ENCODE measurements at regions not wholly inside any gene's neighbourhood (a gene's known extent, or its start where the extent isn't known, plus 50 kb on each side); places are given as distances from the start of the nearest gene placed in this dataset.

DNA sequence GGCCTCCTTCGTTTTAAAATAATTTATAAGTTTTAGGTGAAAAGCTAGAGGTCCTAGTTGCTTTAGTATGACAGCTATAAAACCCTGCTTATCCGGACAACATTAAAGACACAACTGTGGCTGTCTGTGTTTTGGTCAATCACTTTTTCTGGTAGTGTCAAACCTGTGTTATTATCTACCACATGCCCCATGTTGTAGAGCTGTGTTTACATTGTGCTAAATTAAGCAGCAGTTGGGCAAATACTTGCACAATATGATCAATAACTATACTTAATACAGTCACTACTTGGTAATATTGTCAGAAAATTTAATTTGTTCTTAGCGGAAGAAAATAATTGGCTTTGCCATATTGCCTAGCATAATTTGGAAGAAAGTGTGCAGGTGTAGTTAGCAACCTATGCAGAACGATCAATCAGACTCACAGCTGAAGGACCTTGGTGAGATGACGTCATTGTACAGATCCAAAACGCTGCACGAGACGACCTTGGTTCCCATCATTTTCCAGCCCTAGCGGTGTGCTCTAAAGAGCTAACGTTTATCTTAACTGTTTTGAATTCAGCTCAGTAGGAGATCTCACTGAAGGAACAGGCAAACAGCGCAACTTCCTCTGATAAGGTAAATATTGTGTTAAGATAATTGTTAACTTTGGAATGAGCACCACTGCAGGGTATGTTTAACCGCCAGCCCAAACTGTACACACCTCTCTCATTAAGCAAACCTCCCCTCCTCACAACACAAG, 476.6 kb downstream of the IRS2 start:
- Histone ChIP-seq H3K79me2 (ENCODE audit: low read length) (no peaks in the 10 kb centered on the region), H3K27ac (ENCODE audit: low read length) (no peak overlapping the region), H2AFZ (ENCODE audit: low read length) (no peak overlapping the region), H3K27me3 (ENCODE audit: low read length) (no peaks in the 10 kb centered on the region), H3K4me2 (ENCODE audit: low read length) (no peak overlapping the region), H3K9ac (ENCODE audit: low read length) (no peak overlapping the region), H3K4me3 (ENCODE audit: low read length) (no peak overlapping the region), H3F3A (ENCODE audit: low read length, unreplicated experiment) (no peaks in the 10 kb centered on the region), H3K36me3 (ENCODE audit: low read depth, low read length) (no peaks in the 10 kb centered on the region), H3K9me2 (replicated peaks; ENCODE audit: low read length) (no peaks in the 10 kb centered on the region), H3K9me3 (ENCODE audit: low read length) (no peaks in the 10 kb centered on the region), H4K20me1 (ENCODE audit: low read length) (no peaks in the 10 kb centered on the region), H3K4me1 (ENCODE audit: insufficient read depth, low read length) (no peaks in the 10 kb centered on the region)
- no TSS peak for BruUV-seq (replicated peaks)
- TF ChIP-seq EZH2phosphoT487 (IDR thresholded peaks at IDR 0.05; ENCODE audit: borderline replicate concordance, low read length): no peak
- TF ChIP-seq EZH2 (IDR thresholded peaks at IDR 0.05; ENCODE audit: low read length, unreplicated experiment): no peak
- TF ChIP-seq, protein P1, sequence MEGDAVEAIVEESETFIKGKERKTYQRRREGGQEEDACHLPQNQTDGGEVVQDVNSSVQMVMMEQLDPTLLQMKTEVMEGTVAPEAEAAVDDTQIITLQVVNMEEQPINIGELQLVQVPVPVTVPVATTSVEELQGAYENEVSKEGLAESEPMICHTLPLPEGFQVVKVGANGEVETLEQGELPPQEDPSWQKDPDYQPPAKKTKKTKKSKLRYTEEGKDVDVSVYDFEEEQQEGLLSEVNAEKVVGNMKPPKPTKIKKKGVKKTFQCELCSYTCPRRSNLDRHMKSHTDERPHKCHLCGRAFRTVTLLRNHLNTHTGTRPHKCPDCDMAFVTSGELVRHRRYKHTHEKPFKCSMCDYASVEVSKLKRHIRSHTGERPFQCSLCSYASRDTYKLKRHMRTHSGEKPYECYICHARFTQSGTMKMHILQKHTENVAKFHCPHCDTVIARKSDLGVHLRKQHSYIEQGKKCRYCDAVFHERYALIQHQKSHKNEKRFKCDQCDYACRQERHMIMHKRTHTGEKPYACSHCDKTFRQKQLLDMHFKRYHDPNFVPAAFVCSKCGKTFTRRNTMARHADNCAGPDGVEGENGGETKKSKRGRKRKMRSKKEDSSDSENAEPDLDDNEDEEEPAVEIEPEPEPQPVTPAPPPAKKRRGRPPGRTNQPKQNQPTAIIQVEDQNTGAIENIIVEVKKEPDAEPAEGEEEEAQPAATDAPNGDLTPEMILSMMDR (conservative IDR thresholded peaks at IDR 0.05; ENCODE audit: low read depth, low read length): no peak
- intact Hi-C loops (cut with micrococcal nuclease): no loop called here
- CTCF ChIA-PET: no interaction called here
- no peak for ATAC-seq
- no peak for DNase-seq
- POLR2A ChIA-PET (ENCODE audit: unreplicated experiment): no interaction called here

DNA sequence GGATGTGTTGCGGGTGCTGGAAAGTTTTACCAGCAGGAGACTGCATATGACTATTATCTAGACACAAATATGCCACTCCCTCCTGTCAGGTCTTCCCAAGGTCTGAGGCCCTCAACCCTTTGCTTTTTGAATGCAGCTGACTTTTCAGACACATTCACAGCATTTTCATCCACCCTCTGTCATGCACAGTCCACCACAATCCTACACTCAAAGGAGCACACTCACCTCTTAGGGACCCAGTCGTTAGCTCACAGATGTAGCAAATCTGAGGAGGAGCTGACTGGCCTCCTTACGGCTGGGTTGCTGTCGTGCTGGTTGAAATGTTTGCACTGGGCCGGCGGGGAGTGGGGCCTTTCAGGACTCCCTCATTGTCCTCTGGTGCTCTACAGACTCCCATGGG, 479.4 kb downstream of the IRS2 start:
- TF ChIP-seq EZH2phosphoT487 (IDR thresholded peaks at IDR 0.05; ENCODE audit: borderline replicate concordance, low read length) (no peak), EZH2 (IDR thresholded peaks at IDR 0.05; ENCODE audit: low read length, unreplicated experiment) (no peak)
- TF ChIP-seq, protein P1 (conservative IDR thresholded peaks at IDR 0.05; ENCODE audit: low read depth, low read length): no peak
- Histone ChIP-seq H3K4me1 (ENCODE audit: insufficient read depth, low read length) (no peaks in the 10 kb centered on the region), H3K9ac (ENCODE audit: low read length) (no peak overlapping the region), H3K36me3 (ENCODE audit: low read depth, low read length) (no peaks in the 10 kb centered on the region), H2AFZ (ENCODE audit: low read length) (no peak overlapping the region), H3K4me3 (ENCODE audit: low read length) (no peak overlapping the region), H3K27ac (ENCODE audit: low read length) (no peak overlapping the region), H3K27me3 (ENCODE audit: low read length) (no peaks in the 10 kb centered on the region), H3K9me3 (ENCODE audit: low read length) (no peaks in the 10 kb centered on the region), H3F3A (ENCODE audit: low read length, unreplicated experiment) (no peaks in the 10 kb centered on the region), H3K4me2 (ENCODE audit: low read length) (no peak overlapping the region), H4K20me1 (ENCODE audit: low read length) (no peaks in the 10 kb centered on the region), H3K79me2 (ENCODE audit: low read length) (no peaks in the 10 kb centered on the region), H3K9me2 (replicated peaks; ENCODE audit: low read length) (no peaks in the 10 kb centered on the region)
- BruUV-seq (replicated peaks): no TSS peak
- ChIA-PET CTCF (no interaction called here), POLR2A (ENCODE audit: unreplicated experiment) (no interaction called here)
- DNase-seq (no peak), ATAC-seq (no peak)
- intact Hi-C loops (cut with micrococcal nuclease): no loop called here

DNA sequence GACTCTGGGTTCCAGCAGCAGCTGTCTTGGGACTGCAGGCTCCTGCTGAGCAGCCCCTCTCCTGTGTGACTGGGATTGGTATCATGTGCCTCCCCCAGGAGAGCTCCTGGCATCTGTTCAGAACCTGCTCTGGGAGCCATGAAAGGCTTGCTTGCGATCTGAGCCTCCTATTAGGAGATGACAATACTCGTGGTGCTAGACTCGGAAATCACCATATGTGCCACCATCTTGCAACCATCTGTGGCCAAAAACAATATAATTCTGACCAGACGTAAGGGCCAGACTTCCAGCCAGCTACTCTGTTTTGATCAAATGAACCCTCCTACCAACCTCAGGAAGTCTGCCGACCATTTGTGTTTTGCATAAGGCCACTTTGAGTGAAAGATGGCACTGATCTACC, 484.7 kb downstream of the IRS2 start:
- intact Hi-C loops (cut with micrococcal nuclease): no loop called here
- H3K36me3 ChIP-seq (ENCODE audit: low read depth, low read length): no peaks in the 10 kb centered on the region
- H3K27me3 ChIP-seq (ENCODE audit: low read length): no peaks in the 10 kb centered on the region
- H3K9ac ChIP-seq (ENCODE audit: low read length): no peak overlapping the region
- no TSS peak for BruUV-seq (replicated peaks)
- no peak overlapping the region for H3K27ac ChIP-seq (ENCODE audit: low read length)
- DNase-seq: no peak
- H3K4me1 ChIP-seq (ENCODE audit: insufficient read depth, low read length): no peaks in the 10 kb centered on the region
- ChIA-PET CTCF (interaction anchor here (0.6 kb wide), 1 partner anchor 507 kb away, joined by 3 read pairs; no protein-coding TSS in a partner anchor), POLR2A (ENCODE audit: unreplicated experiment) (no interaction called here)
- H2AFZ ChIP-seq (ENCODE audit: low read length): no peak overlapping the region
- ATAC-seq: no peak
- H3K79me2 ChIP-seq (ENCODE audit: low read length): no peaks in the 10 kb centered on the region
- H4K20me1 ChIP-seq (ENCODE audit: low read length): no peaks in the 10 kb centered on the region
- TF ChIP-seq, protein P1 (conservative IDR thresholded peaks at IDR 0.05; ENCODE audit: low read depth, low read length): no peak
- no peaks in the 10 kb centered on the region for H3F3A ChIP-seq (ENCODE audit: low read length, unreplicated experiment)
- no peaks in the 10 kb centered on the region for H3K9me3 ChIP-seq (ENCODE audit: low read length)
- H3K4me3 ChIP-seq (ENCODE audit: low read length): no peak overlapping the region
- H3K9me2 ChIP-seq (replicated peaks; ENCODE audit: low read length): no peaks in the 10 kb centered on the region
- H3K4me2 ChIP-seq (ENCODE audit: low read length): no peak overlapping the region

Data from PC-3 (cell line).